ENCODE measurements at regions not wholly inside any gene's neighbourhood (a gene's known extent, or its start where the extent isn't known, plus 50 kb on each side); places are given as distances from the start of the nearest gene placed in this dataset.

DNA sequence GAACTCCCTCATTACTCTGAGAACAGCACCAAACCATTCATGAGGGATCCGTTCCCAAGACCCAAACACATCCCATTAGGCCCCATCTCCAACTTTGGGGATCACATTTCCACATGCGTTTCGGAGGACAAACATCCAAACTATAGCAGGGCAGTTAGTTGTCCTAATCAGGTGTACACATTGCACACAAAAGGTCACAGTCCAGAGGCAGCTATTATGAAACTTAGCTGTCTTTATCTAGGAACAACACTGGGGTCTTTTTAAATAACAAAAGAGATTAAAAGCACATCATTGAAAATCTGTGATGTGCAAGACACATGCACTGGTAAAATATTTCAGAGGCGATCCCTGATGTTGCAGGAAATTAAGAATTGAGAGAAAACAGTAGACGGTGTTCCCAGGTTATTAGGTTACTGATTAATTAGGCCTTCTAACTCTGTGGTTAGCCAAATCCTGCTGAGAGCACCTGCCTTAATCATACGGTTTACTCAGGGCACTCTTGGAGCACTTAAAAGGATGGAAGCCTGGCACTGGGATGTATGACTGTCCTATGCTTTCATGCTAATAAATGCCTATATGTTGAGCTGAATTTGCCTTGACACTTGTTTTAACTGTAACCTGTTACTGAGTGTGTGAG is 1574.5 kb upstream of the WWC1 start:
- Histone ChIP-seq H2AFZ (ENCODE audit: low read depth, low read length) (no peak overlapping the region), H3K9me2 (ENCODE audit: insufficient read depth, low read length) (no peaks in the 10 kb centered on the region), H3K9ac (ENCODE audit: low read length) (no peak overlapping the region), H3K9me3 (ENCODE audit: low read length) (peaks cover 4% of the 10 kb centered on the region), H3F3A (ENCODE audit: insufficient read depth, low read length, poor library complexity, severe bottlenecking) (no peaks in the 10 kb centered on the region), H3K79me2 (replicated peaks; ENCODE audit: insufficient read depth, low read length) (no peaks in the 10 kb centered on the region), H3K4me3 (ENCODE audit: low read length) (no peak overlapping the region), H3K27ac (ENCODE audit: low read length) (no peak overlapping the region), H3K36me3 (ENCODE audit: insufficient read depth, low read length) (no peaks in the 10 kb centered on the region), H3K27me3 (ENCODE audit: insufficient read depth, low read depth, low read length) (no peaks in the 10 kb centered on the region), H4K20me1 (ENCODE audit: insufficient read depth) (no peaks in the 10 kb centered on the region), H3K4me2 (ENCODE audit: low read length) (no peak overlapping the region)
- TF ChIP-seq RAD21 (conservative IDR thresholded peaks at IDR 0.05) = no peak
- TF ChIP-seq, protein P1, sequence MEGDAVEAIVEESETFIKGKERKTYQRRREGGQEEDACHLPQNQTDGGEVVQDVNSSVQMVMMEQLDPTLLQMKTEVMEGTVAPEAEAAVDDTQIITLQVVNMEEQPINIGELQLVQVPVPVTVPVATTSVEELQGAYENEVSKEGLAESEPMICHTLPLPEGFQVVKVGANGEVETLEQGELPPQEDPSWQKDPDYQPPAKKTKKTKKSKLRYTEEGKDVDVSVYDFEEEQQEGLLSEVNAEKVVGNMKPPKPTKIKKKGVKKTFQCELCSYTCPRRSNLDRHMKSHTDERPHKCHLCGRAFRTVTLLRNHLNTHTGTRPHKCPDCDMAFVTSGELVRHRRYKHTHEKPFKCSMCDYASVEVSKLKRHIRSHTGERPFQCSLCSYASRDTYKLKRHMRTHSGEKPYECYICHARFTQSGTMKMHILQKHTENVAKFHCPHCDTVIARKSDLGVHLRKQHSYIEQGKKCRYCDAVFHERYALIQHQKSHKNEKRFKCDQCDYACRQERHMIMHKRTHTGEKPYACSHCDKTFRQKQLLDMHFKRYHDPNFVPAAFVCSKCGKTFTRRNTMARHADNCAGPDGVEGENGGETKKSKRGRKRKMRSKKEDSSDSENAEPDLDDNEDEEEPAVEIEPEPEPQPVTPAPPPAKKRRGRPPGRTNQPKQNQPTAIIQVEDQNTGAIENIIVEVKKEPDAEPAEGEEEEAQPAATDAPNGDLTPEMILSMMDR (IDR thresholded peaks at IDR 0.05; ENCODE audit: poor library complexity, severe bottlenecking) = no peak
- TF ChIP-seq MXI1 (conservative IDR thresholded peaks at IDR 0.05; ENCODE audit: poor library complexity, severe bottlenecking) = no peak
- TF ChIP-seq POLR2AphosphoS5 (IDR thresholded peaks at IDR 0.05) = no peak

DNA sequence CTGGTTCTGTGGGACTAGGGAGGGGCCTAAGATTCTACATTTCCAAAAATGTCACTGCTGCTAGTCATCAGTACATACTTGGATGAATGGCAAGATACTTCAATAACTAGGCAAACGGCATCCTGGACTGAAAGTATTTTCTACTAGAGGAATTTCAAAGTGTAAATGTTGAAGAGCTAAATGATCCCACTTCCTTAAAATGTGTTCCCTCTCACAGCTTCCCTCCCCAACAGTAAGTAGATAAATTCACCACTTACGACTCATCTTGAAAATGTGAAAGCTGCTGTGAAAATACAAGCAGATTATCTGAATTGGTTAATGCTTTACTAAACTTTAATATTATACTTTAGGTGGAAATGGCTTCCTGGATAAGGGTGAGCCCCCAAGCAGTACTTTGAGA is 1571.5 kb upstream of the WWC1 start:
- no peak overlapping the region for H2AFZ ChIP-seq (ENCODE audit: low read depth, low read length)
- H3K9me3 ChIP-seq (ENCODE audit: low read length) = no peaks in the 10 kb centered on the region
- H3K27ac ChIP-seq (ENCODE audit: low read length) = no peak overlapping the region
- no peaks in the 10 kb centered on the region for H3K79me2 ChIP-seq (replicated peaks; ENCODE audit: insufficient read depth, low read length)
- H3K36me3 ChIP-seq (ENCODE audit: insufficient read depth, low read length) = no peaks in the 10 kb centered on the region
- H3K27me3 ChIP-seq (ENCODE audit: insufficient read depth, low read depth, low read length) = no peaks in the 10 kb centered on the region
- no peak overlapping the region for H3K9ac ChIP-seq (ENCODE audit: low read length)
- no peaks in the 10 kb centered on the region for H3F3A ChIP-seq (ENCODE audit: insufficient read depth, low read length, poor library complexity, severe bottlenecking)
- TF ChIP-seq, protein P1 (IDR thresholded peaks at IDR 0.05; ENCODE audit: poor library complexity, severe bottlenecking) = no peak
- TF ChIP-seq TAF1 (IDR thresholded peaks at IDR 0.05; ENCODE audit: low read depth) (no peak), EZH2 (IDR thresholded peaks at IDR 0.05; ENCODE audit: borderline replicate concordance, insufficient read depth, low read length, poor library complexity, severe bottlenecking) (no peak), MXI1 (conservative IDR thresholded peaks at IDR 0.05; ENCODE audit: poor library complexity, severe bottlenecking) (no peak), RAD21 (conservative IDR thresholded peaks at IDR 0.05) (no peak), SMC3 (conservative IDR thresholded peaks at IDR 0.05; ENCODE audit: poor library complexity) (no peak), EP300 (conservative IDR thresholded peaks at IDR 0.05; ENCODE audit: poor library complexity, severe bottlenecking) (no peak), POLR2AphosphoS5 (IDR thresholded peaks at IDR 0.05) (no peak)
- TF ChIP-seq, protein P2, sequence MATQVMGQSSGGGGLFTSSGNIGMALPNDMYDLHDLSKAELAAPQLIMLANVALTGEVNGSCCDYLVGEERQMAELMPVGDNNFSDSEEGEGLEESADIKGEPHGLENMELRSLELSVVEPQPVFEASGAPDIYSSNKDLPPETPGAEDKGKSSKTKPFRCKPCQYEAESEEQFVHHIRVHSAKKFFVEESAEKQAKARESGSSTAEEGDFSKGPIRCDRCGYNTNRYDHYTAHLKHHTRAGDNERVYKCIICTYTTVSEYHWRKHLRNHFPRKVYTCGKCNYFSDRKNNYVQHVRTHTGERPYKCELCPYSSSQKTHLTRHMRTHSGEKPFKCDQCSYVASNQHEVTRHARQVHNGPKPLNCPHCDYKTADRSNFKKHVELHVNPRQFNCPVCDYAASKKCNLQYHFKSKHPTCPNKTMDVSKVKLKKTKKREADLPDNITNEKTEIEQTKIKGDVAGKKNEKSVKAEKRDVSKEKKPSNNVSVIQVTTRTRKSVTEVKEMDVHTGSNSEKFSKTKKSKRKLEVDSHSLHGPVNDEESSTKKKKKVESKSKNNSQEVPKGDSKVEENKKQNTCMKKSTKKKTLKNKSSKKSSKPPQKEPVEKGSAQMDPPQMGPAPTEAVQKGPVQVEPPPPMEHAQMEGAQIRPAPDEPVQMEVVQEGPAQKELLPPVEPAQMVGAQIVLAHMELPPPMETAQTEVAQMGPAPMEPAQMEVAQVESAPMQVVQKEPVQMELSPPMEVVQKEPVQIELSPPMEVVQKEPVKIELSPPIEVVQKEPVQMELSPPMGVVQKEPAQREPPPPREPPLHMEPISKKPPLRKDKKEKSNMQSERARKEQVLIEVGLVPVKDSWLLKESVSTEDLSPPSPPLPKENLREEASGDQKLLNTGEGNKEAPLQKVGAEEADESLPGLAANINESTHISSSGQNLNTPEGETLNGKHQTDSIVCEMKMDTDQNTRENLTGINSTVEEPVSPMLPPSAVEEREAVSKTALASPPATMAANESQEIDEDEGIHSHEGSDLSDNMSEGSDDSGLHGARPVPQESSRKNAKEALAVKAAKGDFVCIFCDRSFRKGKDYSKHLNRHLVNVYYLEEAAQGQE (IDR thresholded peaks at IDR 0.05; ENCODE audit: borderline replicate concordance) = no peak
- H3K9me2 ChIP-seq (ENCODE audit: insufficient read depth, low read length) = no peaks in the 10 kb centered on the region
- no peaks in the 10 kb centered on the region for H4K20me1 ChIP-seq (ENCODE audit: insufficient read depth)
- H3K4me3 ChIP-seq (ENCODE audit: low read length) = no peak overlapping the region
- no peak overlapping the region for H3K4me2 ChIP-seq (ENCODE audit: low read length)
